ENCODE measurements at regions not wholly inside any gene's neighbourhood (a gene's known extent, or its start where the extent isn't known, plus 50 kb on each side); places are given as distances from the start of the nearest gene placed in this dataset.
"Not testable (repeated sequence)": the region's sequence is repeated elsewhere in the genome, so short reads cannot be mapped to it uniquely, and the experiment has no call there.

GRCh38 chr7:69440976-69441375, 157.3 kb upstream of the AUTS2 start:
- no peak for DNase-seq (ENCODE audit: low spot score)

GRCh38 chr7:69443136-69443535, 155.1 kb upstream of the AUTS2 start:
- no peak for DNase-seq (ENCODE audit: low spot score)

- DNase-seq (ENCODE audit: low spot score), result no peak
These were observed 152.7 kb upstream of the AUTS2 start for GRCh38 chr7:69445541-69445940.

- not testable (repeated sequence) for DNase-seq (ENCODE audit: low spot score)
These were observed 152.1 kb upstream of the AUTS2 start for GRCh38 chr7:69446213-69446612.

- peak; percentile 26 for DNase-seq (ENCODE audit: low spot score)
These were observed 150.2 kb upstream of the AUTS2 start for GRCh38 chr7:69448071-69448470.

GRCh38 chr7:69450456-69450855, 147.8 kb upstream of the AUTS2 start:
- no peak for DNase-seq (ENCODE audit: low spot score)

GRCh38 chr7:69451715-69452114, 146.6 kb upstream of the AUTS2 start:
- DNase-seq (ENCODE audit: low spot score), result no peak

GRCh38 chr7:69452797-69453196, 145.5 kb upstream of the AUTS2 start:
- DNase-seq (ENCODE audit: low spot score), result no peak

GRCh38 chr7:69457595-69458504, 140.4 kb upstream of the AUTS2 start:
- DNase-seq (ENCODE audit: low spot score), result peak; percentile 39

- DNase-seq (ENCODE audit: low spot score), result no peak
These were observed 134.2 kb upstream of the AUTS2 start for GRCh38 chr7:69464035-69464434.

GRCh38 chr7:69465262-69465661, 133.0 kb upstream of the AUTS2 start:
- no peak for DNase-seq (ENCODE audit: low spot score)

GRCh38 chr7:69467826-69468225, 130.4 kb upstream of the AUTS2 start:
- no peak for DNase-seq (ENCODE audit: low spot score)

GRCh38 chr7:69476416-69476815, 121.9 kb upstream of the AUTS2 start:
- DNase-seq (ENCODE audit: low spot score), result peak; percentile 59

- DNase-seq (ENCODE audit: low spot score), result no peak
These were observed 115.6 kb upstream of the AUTS2 start for GRCh38 chr7:69482676-69483075.

- no peak for DNase-seq (ENCODE audit: low spot score)
These were observed 108.7 kb upstream of the AUTS2 start for GRCh38 chr7:69489533-69489932.

- no peak for DNase-seq (ENCODE audit: low spot score)
These were observed 99.6 kb upstream of the AUTS2 start for GRCh38 chr7:69498671-69499070.

- no peak for DNase-seq (ENCODE audit: low spot score)
These were observed 95.9 kb upstream of the AUTS2 start for GRCh38 chr7:69502358-69502757.

- no peak for DNase-seq (ENCODE audit: low spot score)
These were observed 93.4 kb upstream of the AUTS2 start for GRCh38 chr7:69504733-69505420.

GRCh38 chr7:69508736-69509135, 89.5 kb upstream of the AUTS2 start:
- DNase-seq (ENCODE audit: low spot score), result no peak

GRCh38 chr7:69510114-69510513, 88.2 kb upstream of the AUTS2 start:
- DNase-seq (ENCODE audit: low spot score), result no peak

- no peak for DNase-seq (ENCODE audit: low spot score)
These were observed 82.6 kb upstream of the AUTS2 start for GRCh38 chr7:69515495-69516212.

GRCh38 chr7:69516238-69516820, 81.9 kb upstream of the AUTS2 start:
- no peak for DNase-seq (ENCODE audit: low spot score)
